ENCODE measurements at regions not wholly inside any gene's neighbourhood (a gene's known extent, or its start where the extent isn't known, plus 50 kb on each side); places are given as distances from the start of the nearest gene placed in this dataset.

GRCh38 chr14:84927096-84927827, 602.7 kb upstream of the FLRT2 start:
- ChIA-PET CTCF (no interaction called here), POLR2A (no interaction called here)
- Mint-ChIP-seq H3K9me3 (no peaks in the 10 kb centered on the region), H3K36me3 (no peaks in the 10 kb centered on the region), H3K4me3 (no peak overlapping the region), H3K4me1 (no peaks in the 10 kb centered on the region), H3K27me3 (ENCODE audit: low read depth) (no peaks in the 10 kb centered on the region), H3K27ac (no peak overlapping the region)
- no peak for DNase-seq (ENCODE audit: low spot score)
- TF ChIP-seq NFATC4 (CRISPR knock-in tag; IDR thresholded peaks at IDR 0.05): no peak
- TF ChIP-seq SOX15 (CRISPR knock-in tag; IDR thresholded peaks at IDR 0.05): no peak
- TF ChIP-seq TCF7 (CRISPR knock-in tag; IDR thresholded peaks at IDR 0.05; ENCODE audit: low read depth): no peak
- TF ChIP-seq OVOL2 (CRISPR knock-in tag; IDR thresholded peaks at IDR 0.05; ENCODE audit: borderline replicate concordance): no peak
- TF ChIP-seq ELF4 (CRISPR knock-in tag; IDR thresholded peaks at IDR 0.05; ENCODE audit: low read depth): no peak
- no peak for TF ChIP-seq CREB1 (CRISPR knock-in tag; IDR thresholded peaks at IDR 0.05)
- no peak for TF ChIP-seq PRRX2 (CRISPR knock-in tag; IDR thresholded peaks at IDR 0.05)
- TF ChIP-seq, protein P1, sequence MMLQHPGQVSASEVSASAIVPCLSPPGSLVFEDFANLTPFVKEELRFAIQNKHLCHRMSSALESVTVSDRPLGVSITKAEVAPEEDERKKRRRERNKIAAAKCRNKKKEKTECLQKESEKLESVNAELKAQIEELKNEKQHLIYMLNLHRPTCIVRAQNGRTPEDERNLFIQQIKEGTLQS (CRISPR knock-in tag; conservative IDR thresholded peaks at IDR 0.05): no peak
- no peak for ATAC-seq

DNA sequence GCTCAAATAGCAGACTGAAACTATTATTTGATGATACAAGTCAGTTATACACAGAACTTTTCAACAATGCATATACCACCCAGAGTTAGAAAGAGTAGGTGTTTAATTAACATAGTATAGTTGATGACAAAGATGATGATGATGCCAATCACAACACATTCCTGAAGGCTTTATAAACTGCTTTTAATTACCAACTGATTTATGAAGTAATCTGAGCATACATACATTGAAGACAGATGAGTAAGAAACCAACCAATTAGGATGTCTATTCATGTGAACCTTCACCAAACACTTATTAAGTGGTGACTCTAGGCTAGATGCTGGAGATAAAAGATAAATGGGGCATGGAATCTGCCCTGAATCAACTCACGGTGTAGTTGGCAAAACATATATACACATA, 600.9 kb upstream of the FLRT2 start:
- Mint-ChIP-seq H3K27ac (no peak overlapping the region), H3K36me3 (no peaks in the 10 kb centered on the region), H3K9me3 (peaks cover under 1% of the 10 kb centered on the region; the same call in 1 of the 2 replicates), H3K4me1 (no peaks in the 10 kb centered on the region), H3K4me3 (no peak overlapping the region), H3K27me3 (ENCODE audit: low read depth) (no peaks in the 10 kb centered on the region)
- ATAC-seq (no peak), DNase-seq (ENCODE audit: low spot score) (no peak)
- TF ChIP-seq USF2 (CRISPR knock-in tag; IDR thresholded peaks at IDR 0.05): no peak
- no peak for TF ChIP-seq TEAD4 (CRISPR knock-in tag; IDR thresholded peaks at IDR 0.05)
- TF ChIP-seq, protein P2, sequence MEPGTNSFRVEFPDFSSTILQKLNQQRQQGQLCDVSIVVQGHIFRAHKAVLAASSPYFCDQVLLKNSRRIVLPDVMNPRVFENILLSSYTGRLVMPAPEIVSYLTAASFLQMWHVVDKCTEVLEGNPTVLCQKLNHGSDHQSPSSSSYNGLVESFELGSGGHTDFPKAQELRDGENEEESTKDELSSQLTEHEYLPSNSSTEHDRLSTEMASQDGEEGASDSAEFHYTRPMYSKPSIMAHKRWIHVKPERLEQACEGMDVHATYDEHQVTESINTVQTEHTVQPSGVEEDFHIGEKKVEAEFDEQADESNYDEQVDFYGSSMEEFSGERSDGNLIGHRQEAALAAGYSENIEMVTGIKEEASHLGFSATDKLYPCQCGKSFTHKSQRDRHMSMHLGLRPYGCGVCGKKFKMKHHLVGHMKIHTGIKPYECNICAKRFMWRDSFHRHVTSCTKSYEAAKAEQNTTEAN (CRISPR knock-in tag; IDR thresholded peaks at IDR 0.05): no peak
- TF ChIP-seq ZNF232 (CRISPR knock-in tag; IDR thresholded peaks at IDR 0.05): no peak
- ChIA-PET POLR2A (no interaction called here), CTCF (no interaction called here)

DNA sequence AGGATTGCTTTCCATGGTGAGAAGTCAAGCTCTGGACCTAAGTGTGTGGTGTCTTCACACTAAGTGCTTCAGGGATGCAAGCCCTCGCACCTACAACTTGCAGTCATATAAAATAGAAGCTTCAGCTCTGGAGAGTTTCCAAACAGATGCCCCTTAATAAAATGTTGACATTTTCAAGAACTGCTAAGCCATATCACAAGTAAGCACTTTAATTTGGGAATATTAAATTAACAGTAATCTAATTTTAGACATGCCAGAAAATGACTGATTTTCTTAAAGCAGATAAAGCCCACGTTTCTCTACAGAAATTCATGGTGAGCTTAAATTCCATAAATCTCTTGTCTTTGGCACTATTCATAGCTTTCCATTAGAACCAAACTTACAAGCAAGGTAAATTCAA, 600.1 kb upstream of the FLRT2 start:
- ATAC-seq (no peak), DNase-seq (ENCODE audit: low spot score) (no peak)
- Mint-ChIP-seq H3K27me3 (ENCODE audit: low read depth) (no peaks in the 10 kb centered on the region), H3K4me1 (no peaks in the 10 kb centered on the region), H3K9me3 (peaks cover 8% of the 10 kb centered on the region; the same call in 1 of the 2 replicates), H3K27ac (no peak overlapping the region), H3K4me3 (no peak overlapping the region), H3K36me3 (no peaks in the 10 kb centered on the region)
- CTCF ChIA-PET: interaction anchor here (0.7 kb wide), 1 partner anchor 1223 kb away, joined by 3 read pairs; no protein-coding TSS in a partner anchor
- TF ChIP-seq NR1H2 (CRISPR knock-in tag; IDR thresholded peaks at IDR 0.05): no peak
- TF ChIP-seq PRRX2 (CRISPR knock-in tag; IDR thresholded peaks at IDR 0.05): no peak
- POLR2A ChIA-PET: no interaction called here

DNA sequence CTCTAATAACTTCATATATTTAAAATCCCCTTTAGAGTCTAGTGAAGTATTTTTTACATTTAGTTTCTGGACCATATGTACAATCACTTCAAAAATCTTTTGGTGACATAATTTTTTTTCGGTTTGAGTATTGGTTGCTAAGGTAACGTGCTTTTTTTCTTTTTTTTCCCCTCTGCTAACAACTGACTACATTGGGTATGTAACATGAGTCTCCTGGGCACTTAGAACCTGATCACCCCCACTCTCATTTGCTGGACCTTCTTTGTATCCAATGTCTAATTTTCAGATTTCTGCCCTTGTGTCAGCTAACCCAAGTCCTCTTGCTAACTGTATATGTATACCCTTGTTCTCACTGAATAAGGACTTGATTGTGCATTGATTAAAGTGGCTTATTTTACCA, 592.9 kb upstream of the FLRT2 start:
- no peak overlapping the region for H3K4me3 Mint-ChIP-seq
- CTCF ChIA-PET: no interaction called here
- peaks cover 14% of the 10 kb centered on the region; the same call in 1 of the 2 replicates for H3K9me3 Mint-ChIP-seq
- no peak overlapping the region for H3K27ac Mint-ChIP-seq
- no peaks in the 10 kb centered on the region for H3K36me3 Mint-ChIP-seq
- POLR2A ChIA-PET: no interaction called here
- H3K4me1 Mint-ChIP-seq: no peaks in the 10 kb centered on the region
- DNase-seq (ENCODE audit: low spot score): no peak
- no peak for ATAC-seq
- H3K27me3 Mint-ChIP-seq (ENCODE audit: low read depth): no peaks in the 10 kb centered on the region; the same call in 1 of the 2 replicates
- TF ChIP-seq ZNF317 (CRISPR knock-in tag; IDR thresholded peaks at IDR 0.05; ENCODE audit: borderline replicate concordance, low read depth) (no peak), GRHL2 (CRISPR knock-in tag; IDR thresholded peaks at IDR 0.05; ENCODE audit: insufficient replicate concordance, severe bottlenecking) (no peak), IRF1 (CRISPR knock-in tag; IDR thresholded peaks at IDR 0.05) (no peak), ZNF416 (CRISPR knock-in tag; IDR thresholded peaks at IDR 0.05) (no peak)
- TF ChIP-seq, protein P2 (CRISPR knock-in tag; IDR thresholded peaks at IDR 0.05): no peak
- TF ChIP-seq, protein P3, sequence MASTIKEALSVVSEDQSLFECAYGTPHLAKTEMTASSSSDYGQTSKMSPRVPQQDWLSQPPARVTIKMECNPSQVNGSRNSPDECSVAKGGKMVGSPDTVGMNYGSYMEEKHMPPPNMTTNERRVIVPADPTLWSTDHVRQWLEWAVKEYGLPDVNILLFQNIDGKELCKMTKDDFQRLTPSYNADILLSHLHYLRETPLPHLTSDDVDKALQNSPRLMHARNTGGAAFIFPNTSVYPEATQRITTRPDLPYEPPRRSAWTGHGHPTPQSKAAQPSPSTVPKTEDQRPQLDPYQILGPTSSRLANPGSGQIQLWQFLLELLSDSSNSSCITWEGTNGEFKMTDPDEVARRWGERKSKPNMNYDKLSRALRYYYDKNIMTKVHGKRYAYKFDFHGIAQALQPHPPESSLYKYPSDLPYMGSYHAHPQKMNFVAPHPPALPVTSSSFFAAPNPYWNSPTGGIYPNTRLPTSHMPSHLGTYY (CRISPR knock-in tag; IDR thresholded peaks at IDR 0.05): no peak
- TF ChIP-seq, protein P4, sequence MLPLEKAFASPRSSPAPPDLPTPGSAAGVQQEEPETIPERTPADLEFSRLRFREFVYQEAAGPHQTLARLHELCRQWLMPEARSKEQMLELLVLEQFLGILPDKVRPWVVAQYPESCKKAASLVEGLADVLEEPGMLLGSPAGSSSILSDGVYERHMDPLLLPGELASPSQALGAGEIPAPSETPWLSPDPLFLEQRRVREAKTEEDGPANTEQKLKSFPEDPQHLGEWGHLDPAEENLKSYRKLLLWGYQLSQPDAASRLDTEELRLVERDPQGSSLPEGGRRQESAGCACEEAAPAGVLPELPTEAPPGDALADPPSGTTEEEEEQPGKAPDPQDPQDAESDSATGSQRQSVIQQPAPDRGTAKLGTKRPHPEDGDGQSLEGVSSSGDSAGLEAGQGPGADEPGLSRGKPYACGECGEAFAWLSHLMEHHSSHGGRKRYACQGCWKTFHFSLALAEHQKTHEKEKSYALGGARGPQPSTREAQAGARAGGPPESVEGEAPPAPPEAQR (CRISPR knock-in tag; IDR thresholded peaks at IDR 0.05): no peak

All from WTC11 (cell line).